Endothelial cell of umbilical vein (primary cell): ENCODE measurements at regions not wholly inside any gene's neighbourhood (a gene's known extent, or its start where the extent isn't known, plus 50 kb on each side); places are given as distances from the start of the nearest gene placed in this dataset.

Source experiments
- BruUV-seq: library from RNA; stranded (reverse); fragments of 400-500 nt; replicated peaks from 2 replicates; lab custom pipeline; 2021; lab: Mats Ljungman, UMichigan
- CTCF ChIA-PET: fragments of 300-600, 350-600 bp; sonication (Branson Sonifier 250); formaldehyde crosslinking; loops from one replicate; lab custom pipeline; 2021; ENCODE audit warnings: antibody characterized with exemption, inconsistent platforms; lab: Charles Lee
- POLR2A ChIA-PET: fragments of 300-600, 350-600 bp; sonication (Branson Sonifier 250); formaldehyde crosslinking; loops from one replicate; lab custom pipeline; 2021; ENCODE audit warnings: antibody characterized with exemption, inconsistent platforms; lab: Charles Lee
- DNase-seq: peaks from one replicate; pipeline ENCODE4 v3.0.0-alpha.2; 2011; ENCODE audit warnings: low read depth, low spot score
- FAIRE-seq: peaks from 2 replicates; lab custom pipeline; 2011; peaks lifted over from hg19 to GRCh38; lab: Jason Lieb, UNC
- H2AFZ ChIP-seq: 2 replicates; pipeline ENCODE4 v1.6.0; 2012; ENCODE audit warnings: low read depth, low read length, control low read depth, inconsistent platforms
- H3K27ac ChIP-seq: 2 replicates; pipeline ENCODE4 v1.5.1; 2011; ENCODE audit warnings: low read depth, mild to moderate bottlenecking, control low read depth, low read length, moderate library complexity; ENCODE audit not compliant: insufficient read depth
- H3K27me3 ChIP-seq, 2 experiments: 2 replicates each; pipeline versions ENCODE4 v1.6.0 to v1.6.1; 2011; ENCODE audit warnings: low read length in 2 of 2, mixed read lengths in 1 of 2; ENCODE audit not compliant: control insufficient read depth in 2 of 2, insufficient read depth in 2 of 2
- H3K36me3 ChIP-seq, 2 experiments: 2 replicates in 1 of 2; 3 replicates in 1 of 2; pipeline ENCODE4 v1.5.1; 2011; ENCODE audit warnings: low read length in 2 of 2, mild to moderate bottlenecking in 1 of 2, moderate library complexity in 1 of 2; ENCODE audit not compliant: control insufficient read depth in 2 of 2, insufficient read depth in 2 of 2; ENCODE audit errors: extremely low read depth in 1 of 2
- H3K4me1 ChIP-seq: 3 replicates; pipeline ENCODE4 v1.5.1; 2011; ENCODE audit warnings: mild to moderate bottlenecking, low read length; ENCODE audit not compliant: control insufficient read depth, insufficient read depth; ENCODE audit errors: extremely low read depth
- H3K4me2 ChIP-seq: 2 replicates; pipeline ENCODE4 v1.6.1; 2011; ENCODE audit warnings: low read length, control low read depth, mixed read lengths; ENCODE audit not compliant: insufficient read depth
- H3K4me3 ChIP-seq, 3 experiments: fragments of 200-600 bp in 1 of 3; sonication (generic), shearing (Covaris generic) in 1 of 3; replicated peaks in 1 of 3; 2 replicates each; pipeline ENCODE4 v1.5.1; 2011 to 2016; ENCODE audit warnings: control low read depth in 3 of 3, low read length in 3 of 3, mild to moderate bottlenecking in 2 of 3, inconsistent platforms in 1 of 3, low read depth in 1 of 3, moderate library complexity in 1 of 3; ENCODE audit not compliant: insufficient read depth in 1 of 3
- H3K79me2 ChIP-seq: 2 replicates; pipeline ENCODE4 v1.6.0; 2012; ENCODE audit warnings: low read length, inconsistent platforms; ENCODE audit not compliant: control insufficient read depth, insufficient read depth
- H3K9ac ChIP-seq: replicated peaks from 2 replicates; pipeline ENCODE3; 2011; ENCODE audit warnings: low read length, control low read depth; ENCODE audit not compliant: insufficient read depth; ENCODE audit errors: extremely low read depth
- H3K9me1 ChIP-seq: replicated peaks from 3 replicates; pipeline ENCODE4 v1.6.0; 2011; ENCODE audit warnings: mild to moderate bottlenecking, low read length; ENCODE audit not compliant: control insufficient read depth, insufficient read depth; ENCODE audit errors: extremely low read depth
- H3K9me3 ChIP-seq: replicated peaks from 2 replicates; pipeline ENCODE4 v1.5.1; 2012; ENCODE audit warnings: low read length, inconsistent platforms; ENCODE audit not compliant: control insufficient read depth, insufficient read depth
- H4K20me1 ChIP-seq: replicated peaks from 2 replicates; pipeline ENCODE3; 2011; ENCODE audit warnings: mild to moderate bottlenecking, low read length; ENCODE audit not compliant: control insufficient read depth, insufficient read depth; ENCODE audit errors: extremely low read depth
- CTCF ChIP-seq, 2 donors: IDR thresholded peaks; 1 replicate in 1 of 2; 2 replicates in 1 of 2; pipeline ENCODE4 v1.5.1; 2011; ENCODE audit warnings: low read length in 2 of 2, mild to moderate bottlenecking in 2 of 2, moderate library complexity in 2 of 2, control low read depth in 1 of 2, inconsistent platforms in 1 of 2, low read depth in 1 of 2; ENCODE audit not compliant: insufficient read depth in 1 of 2; ENCODE audit errors: extremely low read depth in 1 of 2
- EZH2 ChIP-seq: IDR thresholded peaks from 2 replicates; pipeline ENCODE4 v1.6.1; 2012; ENCODE audit warnings: borderline replicate concordance, low read depth, mild to moderate bottlenecking, moderate library complexity, low read length, inconsistent platforms; ENCODE audit not compliant: severe bottlenecking
- FOS ChIP-seq: IDR thresholded peaks from 2 replicates; pipeline ENCODE4 v1.6.1; 2011; ENCODE audit warnings: mild to moderate bottlenecking, low read length, moderate library complexity, borderline replicate concordance; ENCODE audit not compliant: insufficient read depth
- GATA2 ChIP-seq: IDR thresholded peaks from 2 replicates; pipeline ENCODE4 v1.7.0; 2011; ENCODE audit warnings: low read depth, mild to moderate bottlenecking, moderate library complexity, mixed read lengths, low read length; ENCODE audit not compliant: insufficient read length, insufficient read depth
- JUN ChIP-seq: IDR thresholded peaks from 2 replicates; pipeline ENCODE4 v1.6.1; 2011; ENCODE audit warnings: borderline replicate concordance, low read depth; ENCODE audit not compliant: insufficient read length, insufficient read depth
- MAX ChIP-seq: IDR thresholded peaks from 2 replicates; pipeline ENCODE4 v1.6.1; 2011; ENCODE audit not compliant: insufficient read depth, insufficient read length
- MYC ChIP-seq: IDR thresholded peaks from one replicate; pipeline ENCODE4 v1.6.1; 2011; ENCODE audit warnings: mild to moderate bottlenecking, low read depth, low read length
- POLR2A ChIP-seq: IDR thresholded peaks from 2 replicates; pipeline ENCODE4 v1.6.1; 2012; ENCODE audit warnings: low read depth, mild to moderate bottlenecking, control low read depth, low read length
- POLR2AphosphoS5 ChIP-seq: IDR thresholded peaks from 2 replicates; pipeline ENCODE4 v1.6.1; 2012; ENCODE audit warnings: low read depth, mild to moderate bottlenecking, control low read depth, low read length, moderate library complexity; ENCODE audit not compliant: insufficient read depth
- dilution Hi-C: fragments of 300-500 bp; cut with MboI; formaldehyde crosslinking; loops from one replicate; pipeline ENCODE4 v1.15.0; 2019; ENCODE audit warnings: low sequenced_read_pairs; ENCODE audit not compliant: extremely low pct_ligation_motif_present
- intact Hi-C: fragments of 100-400 bp; cut with micrococcal nuclease; formaldehyde crosslinking; loops from one replicate; pipeline ENCODE4 v1.10.0; 2022

GRCh38 chr14:61191733-61192132, 89.4 kb downstream of the TMEM30B start:
- FAIRE-seq = no peak
- ChIA-PET POLR2A (interaction anchor here (0.6 kb wide), 1 partner anchor 28 kb away, joined by 3 read pairs; no protein-coding TSS in a partner anchor), CTCF (no interaction called here)
- DNase-seq = no peak
- no peaks in the 10 kb centered on the region for H3K9me3 ChIP-seq
- dilution Hi-C loops (no loop called here), intact Hi-C loops (no loop called here)
- peaks cover 21% of the 10 kb centered on the region for H3K4me1 ChIP-seq
- H3K79me2 ChIP-seq = no peaks in the 10 kb centered on the region
- H3K27me3 ChIP-seq = no peaks in the 10 kb centered on the region
- H3K9ac ChIP-seq = no peak overlapping the region
- no peak overlapping the region for H3K27ac ChIP-seq
- H3K36me3 ChIP-seq = no peaks in the 10 kb centered on the region
- H3K4me3 ChIP-seq = no peak overlapping the region
- H3K9me1 ChIP-seq = no peaks in the 10 kb centered on the region
- H3K4me2 ChIP-seq = no peak overlapping the region
- H4K20me1 ChIP-seq = no peaks in the 10 kb centered on the region
- no peak overlapping the region for H2AFZ ChIP-seq
- no peak for TF ChIP-seq MYC
- no peak for TF ChIP-seq GATA2
- TF ChIP-seq JUN = no peak
- no peak for TF ChIP-seq FOS
- TF ChIP-seq POLR2A = no peak
- TF ChIP-seq POLR2AphosphoS5 = no peak
- TF ChIP-seq EZH2 = no peak
- TF ChIP-seq MAX = no peak
- TF ChIP-seq CTCF (IDR thresholded peaks at IDR 0.05; ENCODE audit: extremely low read depth in 1 of 2, insufficient read depth in 1 of 2, low read depth in 1 of 2, low read length in 2 of 2) = no peak
- BruUV-seq = no TSS peak
